Tibial artery (tissue), 4 donors: ENCODE measurements at regions not wholly inside any gene's neighbourhood (a gene's known extent, or its start where the extent isn't known, plus 50 kb on each side); places are given as distances from the start of the nearest gene placed in this dataset.

Experiments used
- DNase-seq, 2 donors: peaks; one replicate each; pipeline ENCODE4 v3.0.0-alpha.2; 2019
- H3K27ac ChIP-seq, 2 donors: fragments of 200-600 bp; sonication (generic) in 1 of 2; 1 replicate in 1 of 2; 2 replicates in 1 of 2; pipeline ENCODE4 v1.5.1; 2018 to 2019; ENCODE audit warnings: mild to moderate bottlenecking in 1 of 2
- H3K27me3 ChIP-seq, 2 donors: fragments of 200-600 bp; sonication (generic) in 1 of 2; one replicate each; pipeline versions ENCODE4 v1.5.1 to v1.6.0; 2016 to 2019
- H3K36me3 ChIP-seq, 3 donors: fragments of 200-600 bp; sonication (generic) in 2 of 3; one replicate each; pipeline ENCODE4 v1.5.1; 2016 to 2019; ENCODE audit warnings: mild to moderate bottlenecking in 2 of 3
- H3K4me1 ChIP-seq, 4 donors: fragments of 200-600 bp; sonication (generic) in 2 of 4; 1 replicate in 3 of 4; 2 replicates in 1 of 4; pipeline ENCODE4 v1.5.1; 2016 to 2019
- H3K4me3 ChIP-seq, 2 donors: fragments of 200-600 bp; sonication (generic) in 1 of 2; 1 replicate in 1 of 2; 2 replicates in 1 of 2; pipeline ENCODE4 v1.5.1; 2018 to 2019; ENCODE audit warnings: mild to moderate bottlenecking in 2 of 2
- H3K9me3 ChIP-seq, 3 donors: fragments of 200-600 bp; sonication (generic) in 1 of 3; one replicate each; pipeline ENCODE4 v1.5.1; 2016 to 2019
- intact Hi-C: fragments of 100-400 bp; cut with DNase I; formaldehyde crosslinking; loops from one replicate; pipeline ENCODE4 v1.15.0; 2023; ENCODE audit warnings: low total_unique reads
- TF ChIP-seq, protein P1 (sequence below), 2 experiments: fragments of 200-600 bp in 1 of 2; fragments of 450-650 bp in 1 of 2; IDR thresholded peaks; one replicate each; pipeline ENCODE4 v1.5.1; 2017 to 2019; ENCODE audit warnings: antibody characterized with exemption in 2 of 2, mild to moderate bottlenecking in 1 of 2, moderate library complexity in 1 of 2

DNA sequence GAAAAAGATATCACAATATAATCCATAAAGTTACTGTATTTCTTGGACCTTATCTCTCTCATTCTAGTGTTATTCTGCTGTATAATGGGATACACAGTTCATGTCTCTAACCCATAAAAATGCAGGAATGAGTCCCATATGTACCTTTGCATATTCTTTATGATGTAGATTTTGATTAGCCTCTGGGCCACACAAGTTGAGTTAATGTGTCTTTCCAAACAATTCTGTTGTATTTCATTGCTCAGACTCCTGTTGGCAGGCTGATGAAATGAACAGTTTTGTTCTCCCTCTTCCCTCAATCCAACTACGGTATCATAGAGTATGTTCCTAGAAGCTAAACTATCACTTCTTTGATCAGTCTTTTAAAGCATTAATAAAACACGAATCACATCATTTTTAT, 113.2 kb upstream of the SATB2 start:
- Histone ChIP-seq H3K4me3 (no peak overlapping the region), H3K27me3 (no peaks in the 10 kb centered on the region), H3K4me1 (no peaks in the 10 kb centered on the region), H3K27ac (no peak overlapping the region), H3K36me3 (no peaks in the 10 kb centered on the region), H3K9me3 (no peaks in the 10 kb centered on the region)
- no peak for DNase-seq
- intact Hi-C loops: no loop called here
- TF ChIP-seq, protein P1, sequence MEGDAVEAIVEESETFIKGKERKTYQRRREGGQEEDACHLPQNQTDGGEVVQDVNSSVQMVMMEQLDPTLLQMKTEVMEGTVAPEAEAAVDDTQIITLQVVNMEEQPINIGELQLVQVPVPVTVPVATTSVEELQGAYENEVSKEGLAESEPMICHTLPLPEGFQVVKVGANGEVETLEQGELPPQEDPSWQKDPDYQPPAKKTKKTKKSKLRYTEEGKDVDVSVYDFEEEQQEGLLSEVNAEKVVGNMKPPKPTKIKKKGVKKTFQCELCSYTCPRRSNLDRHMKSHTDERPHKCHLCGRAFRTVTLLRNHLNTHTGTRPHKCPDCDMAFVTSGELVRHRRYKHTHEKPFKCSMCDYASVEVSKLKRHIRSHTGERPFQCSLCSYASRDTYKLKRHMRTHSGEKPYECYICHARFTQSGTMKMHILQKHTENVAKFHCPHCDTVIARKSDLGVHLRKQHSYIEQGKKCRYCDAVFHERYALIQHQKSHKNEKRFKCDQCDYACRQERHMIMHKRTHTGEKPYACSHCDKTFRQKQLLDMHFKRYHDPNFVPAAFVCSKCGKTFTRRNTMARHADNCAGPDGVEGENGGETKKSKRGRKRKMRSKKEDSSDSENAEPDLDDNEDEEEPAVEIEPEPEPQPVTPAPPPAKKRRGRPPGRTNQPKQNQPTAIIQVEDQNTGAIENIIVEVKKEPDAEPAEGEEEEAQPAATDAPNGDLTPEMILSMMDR (IDR thresholded peaks at IDR 0.05): no peak

DNA sequence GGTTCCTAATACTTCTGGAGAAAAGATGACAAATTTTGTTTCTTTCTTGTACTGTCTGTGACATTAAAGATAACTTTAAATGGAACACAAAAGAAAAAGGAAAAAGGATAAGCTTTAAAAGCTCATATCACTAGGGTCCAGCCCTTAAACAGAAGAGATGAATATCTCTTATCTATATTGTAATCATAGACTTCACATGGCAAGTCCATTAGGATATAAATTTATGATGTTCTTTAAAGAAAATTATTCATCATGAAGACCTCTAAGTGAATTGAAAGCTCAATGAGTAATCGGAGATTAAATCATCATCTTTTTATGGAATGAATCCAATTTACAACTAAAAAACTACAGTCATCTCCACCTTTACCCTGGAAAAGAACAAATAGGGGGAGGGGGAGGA, 111.6 kb upstream of the SATB2 start:
- H3K27ac ChIP-seq: no peak overlapping the region
- H3K4me3 ChIP-seq: no peak overlapping the region
- no peaks in the 10 kb centered on the region for H3K9me3 ChIP-seq
- H3K4me1 ChIP-seq: no peaks in the 10 kb centered on the region
- TF ChIP-seq, protein P1 (IDR thresholded peaks at IDR 0.05): no peak
- H3K36me3 ChIP-seq: no peaks in the 10 kb centered on the region
- H3K27me3 ChIP-seq: no peaks in the 10 kb centered on the region
- DNase-seq: no peak
- intact Hi-C loops: no loop called here

DNA sequence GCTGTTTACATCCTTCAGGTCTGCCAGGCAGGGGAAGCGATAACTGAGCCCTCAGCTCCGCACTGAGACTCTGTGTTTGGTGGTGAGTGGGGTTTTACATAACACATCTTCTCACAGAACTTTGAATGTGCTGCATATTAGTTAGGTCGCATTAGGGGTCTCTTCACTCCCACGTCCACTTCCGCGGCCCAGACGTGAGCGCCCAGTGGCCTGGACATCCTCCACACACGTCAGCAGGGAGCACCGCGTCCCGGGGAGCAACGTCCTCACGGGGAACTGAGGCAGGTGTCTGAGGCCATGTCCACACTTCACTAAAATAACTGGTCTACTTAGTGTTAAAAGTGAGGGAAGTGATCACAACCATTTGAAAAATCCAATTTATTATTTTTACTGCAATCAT, 100.4 kb upstream of the SATB2 start:
- H3K9me3 ChIP-seq: no peaks in the 10 kb centered on the region
- no peaks in the 10 kb centered on the region for H3K4me1 ChIP-seq
- H3K27ac ChIP-seq: no peak overlapping the region
- no peak overlapping the region for H3K4me3 ChIP-seq
- no peak for DNase-seq
- TF ChIP-seq, protein P1 (IDR thresholded peaks at IDR 0.05): no peak
- intact Hi-C loops: no loop called here
- H3K27me3 ChIP-seq: no peaks in the 10 kb centered on the region
- H3K36me3 ChIP-seq: no peaks in the 10 kb centered on the region

DNA sequence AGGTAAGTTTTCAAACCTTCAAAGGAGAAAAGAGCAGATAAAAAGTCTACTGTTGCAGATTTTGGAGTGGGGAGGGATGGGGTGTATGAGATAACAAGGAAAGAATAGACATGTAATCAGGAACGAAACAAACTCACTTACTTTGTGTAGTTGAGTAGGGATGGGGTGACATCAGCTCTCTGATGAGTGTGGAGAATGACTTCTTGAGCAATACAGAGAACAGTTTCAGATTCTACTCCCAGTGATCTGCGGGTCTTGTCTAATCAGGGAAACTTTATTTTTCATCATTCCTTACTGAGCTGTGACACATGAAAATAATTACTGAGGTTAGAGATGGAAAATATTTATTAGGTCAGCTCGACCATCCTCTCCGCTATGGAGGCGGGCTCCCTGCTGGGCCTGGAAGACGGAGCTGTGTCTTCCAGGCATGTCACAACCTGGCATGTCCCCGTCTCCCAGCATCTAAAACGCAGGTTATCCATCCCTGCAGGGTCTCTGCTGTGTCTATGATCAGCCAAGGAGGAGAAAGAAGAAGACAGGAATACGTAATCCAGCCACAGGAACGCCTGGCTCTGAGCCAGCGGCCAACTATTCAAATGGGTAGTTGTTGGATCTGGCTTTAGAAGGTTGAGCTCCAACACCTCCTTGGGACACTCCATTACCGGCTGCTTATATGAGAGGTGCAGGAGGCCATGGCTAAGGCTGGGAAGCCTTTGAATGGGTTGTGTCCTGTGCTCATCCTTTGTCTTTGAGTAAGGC, 99.0 kb upstream of the SATB2 start:
- Histone ChIP-seq H3K4me1 (no peaks in the 10 kb centered on the region), H3K9me3 (no peaks in the 10 kb centered on the region), H3K27me3 (no peaks in the 10 kb centered on the region), H3K36me3 (no peaks in the 10 kb centered on the region), H3K4me3 (no peak overlapping the region), H3K27ac (no peak overlapping the region)
- DNase-seq: no peak
- intact Hi-C loops: no loop called here
- TF ChIP-seq, protein P1 (IDR thresholded peaks at IDR 0.05): no peak

DNA sequence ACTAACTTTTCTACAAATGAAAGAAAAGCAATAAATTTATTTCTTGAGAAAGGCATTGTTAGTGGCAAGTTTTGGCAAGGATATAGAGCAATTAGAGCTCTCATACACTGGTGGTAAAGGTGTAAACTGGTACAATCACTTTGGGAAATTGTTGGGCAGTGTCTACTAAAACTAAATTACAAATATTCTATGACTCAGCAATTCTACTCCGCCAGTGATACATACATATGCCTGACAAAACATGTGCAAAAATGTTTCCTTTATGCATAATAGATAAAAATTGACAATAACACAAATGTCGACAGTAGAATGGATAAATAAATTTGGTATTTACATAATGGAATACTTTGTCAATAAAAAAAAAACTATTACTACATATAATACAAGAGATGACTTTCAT, 96.3 kb upstream of the SATB2 start:
- intact Hi-C loops: no loop called here
- H3K4me1 ChIP-seq: no peaks in the 10 kb centered on the region
- no peaks in the 10 kb centered on the region for H3K9me3 ChIP-seq
- no peak for DNase-seq
- no peaks in the 10 kb centered on the region for H3K27me3 ChIP-seq
- no peak overlapping the region for H3K4me3 ChIP-seq
- H3K27ac ChIP-seq: no peak overlapping the region
- no peaks in the 10 kb centered on the region for H3K36me3 ChIP-seq
- TF ChIP-seq, protein P1 (IDR thresholded peaks at IDR 0.05): no peak

DNA sequence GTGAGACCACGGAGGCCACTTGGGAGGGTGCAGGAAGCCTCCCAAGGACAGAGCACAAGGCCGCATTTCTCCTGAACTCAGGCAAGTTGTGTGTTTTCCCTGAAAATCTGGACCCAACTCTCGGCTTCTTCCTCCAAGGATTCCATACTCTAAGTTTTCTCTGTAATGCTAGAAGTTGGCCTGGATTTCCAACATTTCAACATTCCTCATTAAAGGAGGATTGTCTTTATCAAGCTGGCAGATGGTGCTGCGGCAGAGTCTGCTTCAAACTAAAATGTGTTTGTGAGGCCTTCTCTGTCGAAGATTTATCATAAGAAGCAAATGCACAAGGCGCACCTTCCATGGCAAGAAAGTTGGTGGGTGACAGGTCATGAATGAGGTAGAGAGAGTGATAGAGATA, 94.4 kb upstream of the SATB2 start:
- TF ChIP-seq, protein P1 (IDR thresholded peaks at IDR 0.05): no peak
- no peak for DNase-seq
- no peaks in the 10 kb centered on the region for H3K9me3 ChIP-seq
- intact Hi-C loops: no loop called here
- no peak overlapping the region for H3K4me3 ChIP-seq
- no peaks in the 10 kb centered on the region for H3K4me1 ChIP-seq
- H3K27ac ChIP-seq: no peak overlapping the region
- H3K27me3 ChIP-seq: no peaks in the 10 kb centered on the region
- no peaks in the 10 kb centered on the region for H3K36me3 ChIP-seq
